ENCODE measurements at regions not wholly inside any gene's neighbourhood (a gene's known extent, or its start where the extent isn't known, plus 50 kb on each side); places are given as distances from the start of the nearest gene placed in this dataset.

DNA sequence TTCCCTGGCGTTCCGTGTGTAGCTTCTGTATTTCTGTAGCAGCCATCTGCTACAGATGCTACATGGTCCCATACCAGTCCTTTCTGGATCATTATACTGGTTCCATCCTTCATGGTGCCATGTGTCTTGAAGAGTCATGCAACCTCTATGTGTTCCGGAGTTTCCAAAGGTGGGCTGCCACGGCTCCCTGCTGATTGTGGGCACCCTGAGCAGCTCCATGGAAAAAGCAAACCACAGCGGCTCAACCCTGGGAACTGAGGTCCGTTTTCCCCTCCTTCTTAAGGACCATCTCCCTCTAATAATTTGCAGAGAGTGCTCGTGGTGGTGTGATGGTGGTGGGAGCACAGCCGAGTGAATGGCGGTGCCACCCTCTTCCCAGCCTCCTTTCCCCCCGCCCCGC lies 600.4 kb downstream of the CCDC171 start:
- no peak for TF ChIP-seq CTCF (IDR thresholded peaks at IDR 0.05; ENCODE audit: extremely low read depth, missing control alignments)
- no peak for DNase-seq (ENCODE audit: low spot score)

DNA sequence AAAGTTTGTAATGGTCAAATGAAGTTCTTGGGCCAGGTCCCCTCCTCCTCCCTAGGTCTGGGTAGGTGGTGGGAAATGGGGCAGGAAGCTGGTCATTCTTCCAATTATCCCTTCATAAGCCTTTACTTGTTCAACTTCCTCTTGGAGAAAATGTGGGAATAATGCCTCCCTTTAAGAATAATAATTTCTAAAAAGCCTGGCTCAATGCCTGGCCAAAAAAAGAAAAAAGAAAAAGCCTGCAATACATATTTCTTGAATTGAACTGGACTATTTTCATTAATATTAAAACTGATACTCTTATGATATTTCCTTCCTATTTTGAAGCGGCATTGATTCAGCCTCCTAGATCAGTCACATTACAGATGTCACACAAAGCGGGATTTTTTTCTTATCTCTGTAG lies 600.9 kb downstream of the CCDC171 start:
- no peak for DNase-seq (ENCODE audit: low spot score)
- TF ChIP-seq CTCF (IDR thresholded peaks at IDR 0.05; ENCODE audit: extremely low read depth, missing control alignments), result no peak

DNA sequence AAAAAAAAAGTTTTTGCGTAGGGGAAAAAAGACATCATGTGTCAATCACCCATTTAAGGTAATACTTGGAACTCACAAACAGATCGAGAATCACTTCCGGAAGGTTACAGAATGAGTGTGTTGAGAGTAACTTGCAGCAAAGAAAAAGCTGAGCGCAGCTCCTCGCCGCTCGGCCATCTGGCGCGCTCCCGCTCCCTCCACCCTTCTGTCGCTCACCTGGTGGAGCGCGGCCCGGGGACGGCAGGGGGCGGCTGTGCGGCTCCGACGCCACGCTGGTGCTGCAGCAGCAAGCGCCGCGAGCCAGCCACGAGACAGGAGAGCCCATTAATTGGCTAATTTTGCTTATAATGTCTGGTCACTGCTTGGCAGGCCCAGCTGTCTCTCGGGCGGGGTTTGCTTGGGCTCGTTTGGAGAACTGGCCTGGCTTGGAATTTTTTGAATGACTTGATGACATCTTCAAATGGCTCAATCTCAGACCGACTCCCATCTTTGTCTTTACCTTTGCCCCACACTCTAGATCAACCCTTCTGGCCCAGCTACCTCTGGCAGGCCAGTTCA lies 601.8 kb downstream of the CCDC171 start:
- DNase-seq (ENCODE audit: low spot score), result no peak
- no peak for TF ChIP-seq CTCF (IDR thresholded peaks at IDR 0.05; ENCODE audit: extremely low read depth, missing control alignments)

GRCh38 chr9:16155878-16156277 lies 603.0 kb downstream of the CCDC171 start:
- no peak for DNase-seq (ENCODE audit: low spot score)
- TF ChIP-seq CTCF (IDR thresholded peaks at IDR 0.05; ENCODE audit: extremely low read depth, missing control alignments), result no peak

- no peak for TF ChIP-seq CTCF (IDR thresholded peaks at IDR 0.05; ENCODE audit: extremely low read depth, missing control alignments)
- DNase-seq (ENCODE audit: low spot score), result no peak
Measured at GRCh38 chr9:16157216-16157615, 604.4 kb downstream of the CCDC171 start.

GRCh38 chr9:16157651-16158050 lies 604.8 kb downstream of the CCDC171 start:
- TF ChIP-seq CTCF (IDR thresholded peaks at IDR 0.05; ENCODE audit: extremely low read depth, missing control alignments), result no peak
- no peak for DNase-seq (ENCODE audit: low spot score)

GRCh38 chr9:16158093-16158492 lies 605.2 kb downstream of the CCDC171 start:
- DNase-seq (ENCODE audit: low spot score), result no peak
- TF ChIP-seq CTCF (IDR thresholded peaks at IDR 0.05; ENCODE audit: extremely low read depth, missing control alignments), result no peak

Measured in GM20000 (cell line).